ACC112 (cell line): ENCODE measurements at regions not wholly inside any gene's neighbourhood (a gene's known extent, or its start where the extent isn't known, plus 50 kb on each side); places are given as distances from the start of the nearest gene placed in this dataset.
"Not testable (repeated sequence)": the region's sequence is repeated elsewhere in the genome, so short reads cannot be mapped to it uniquely, and the experiment has no call there.

Experiments
- H2AFZ ChIP-seq: fragments of 200-600 bp; sonication (generic); one replicate; pipeline ENCODE4 v1.6.0; 2017; ENCODE audit warnings: antibody characterized with exemption, low read length; ENCODE audit not compliant: unreplicated experiment
- H3K27ac ChIP-seq: fragments of 200-600 bp; sonication (generic); 2 replicates; pipeline ENCODE4 v1.5.1; 2014; ENCODE audit warnings: low read depth, mild to moderate bottlenecking, antibody characterized with exemption, low read length, moderate library complexity
- H3K27me3 ChIP-seq: fragments of 200-600 bp; sonication (generic); 2 replicates; pipeline ENCODE4 v1.6.1; 2014; ENCODE audit warnings: mild to moderate bottlenecking, antibody characterized with exemption, low read length, moderate library complexity, mixed read lengths; ENCODE audit not compliant: insufficient read depth
- H3K36me3 ChIP-seq: fragments of 200-600 bp; sonication (generic); 2 replicates; pipeline ENCODE4 v1.6.1; 2016; ENCODE audit warnings: mild to moderate bottlenecking, antibody characterized with exemption, low read length, moderate library complexity, mixed read lengths; ENCODE audit not compliant: insufficient read depth
- H3K4me1 ChIP-seq: fragments of 200-600 bp; sonication (generic); one replicate; pipeline ENCODE4 v1.6.1; 2016; ENCODE audit warnings: low read length, mixed read lengths; ENCODE audit not compliant: insufficient read depth, unreplicated experiment, control insufficient read depth
- H3K4me3 ChIP-seq: fragments of 200-600 bp; sonication (generic); 2 replicates; pipeline ENCODE4 v1.5.1; 2014; ENCODE audit warnings: mild to moderate bottlenecking, low read depth, low read length
- H3K79me2 ChIP-seq: fragments of 200-600 bp; sonication (generic); one replicate; pipeline ENCODE4 v1.6.0; 2016; ENCODE audit warnings: low read length; ENCODE audit not compliant: control insufficient read depth, unreplicated experiment, insufficient read depth

- Histone ChIP-seq H3K36me3 (peaks cover 4% of the 10 kb centered on the region), H3K4me1 (peaks cover 38% of the 10 kb centered on the region), H3K27me3 (no peaks in the 10 kb centered on the region), H3K27ac (no peak overlapping the region), H3K4me3 (peak overlapping the region; percentile 83; the same call in 1 of the 2 replicates), H3K79me2 (peaks cover 88% of the 10 kb centered on the region), H2AFZ (no peak overlapping the region)
Observed at GRCh38 chr6:56838965-56839364, 115.9 kb upstream of the BEND6 start.

GRCh38 chr6:56838016-56838555 lies 116.8 kb upstream of the BEND6 start:
- Histone ChIP-seq H3K27me3 (no peaks in the 10 kb centered on the region), H3K4me1 (peaks cover 38% of the 10 kb centered on the region), H3K79me2 (peaks cover 93% of the 10 kb centered on the region), H3K36me3 (peaks cover 4% of the 10 kb centered on the region), H2AFZ (no peak overlapping the region), H3K4me3 (no peak overlapping the region), H3K27ac (no peak overlapping the region)

GRCh38 chr6:56837322-56837894 lies 117.5 kb upstream of the BEND6 start:
- Histone ChIP-seq H3K4me1 (peaks cover 38% of the 10 kb centered on the region), H2AFZ (no peak overlapping the region), H3K27me3 (no peaks in the 10 kb centered on the region), H3K27ac (no peak overlapping the region), H3K36me3 (peaks cover 4% of the 10 kb centered on the region), H3K4me3 (no peak overlapping the region), H3K79me2 (peaks cover 92% of the 10 kb centered on the region)

GRCh38 chr6:56835612-56836011 lies 119.3 kb upstream of the BEND6 start:
- H3K79me2 ChIP-seq = peaks cover 92% of the 10 kb centered on the region

GRCh38 chr6:56833873-56834272 lies 121.0 kb upstream of the BEND6 start:
- Histone ChIP-seq H3K4me1 (peaks cover 14% of the 10 kb centered on the region), H3K4me3 (no peak overlapping the region), H3K79me2 (peaks cover 92% of the 10 kb centered on the region), H3K27me3 (no peaks in the 10 kb centered on the region), H2AFZ (no peak overlapping the region), H3K36me3 (peaks cover 9% of the 10 kb centered on the region), H3K27ac (no peak overlapping the region)

More at GRCh38 chr6:56835612-56836011, 119.3 kb upstream of the BEND6 start:
- peaks cover 9% of the 10 kb centered on the region for H3K36me3 ChIP-seq
- H3K4me1 ChIP-seq = peaks cover 31% of the 10 kb centered on the region
- no peak overlapping the region for H3K4me3 ChIP-seq
- H2AFZ ChIP-seq = no peak overlapping the region
- no peaks in the 10 kb centered on the region for H3K27me3 ChIP-seq
- no peak overlapping the region for H3K27ac ChIP-seq

- H3K27ac ChIP-seq = no peak overlapping the region
- peaks cover 92% of the 10 kb centered on the region for H3K79me2 ChIP-seq
- H3K27me3 ChIP-seq = no peaks in the 10 kb centered on the region
- H3K4me3 ChIP-seq = no peak overlapping the region
- H2AFZ ChIP-seq = no peak overlapping the region
- H3K36me3 ChIP-seq = peaks cover 9% of the 10 kb centered on the region
- peaks cover 13% of the 10 kb centered on the region for H3K4me1 ChIP-seq
Observed at GRCh38 chr6:56833127-56833791, 121.6 kb upstream of the BEND6 start.

GRCh38 chr6:56832225-56832624 lies 122.7 kb upstream of the BEND6 start:
- H3K79me2 ChIP-seq = peaks cover 91% of the 10 kb centered on the region
- H3K27ac ChIP-seq = no peak overlapping the region
- H3K4me3 ChIP-seq = no peak overlapping the region
- peaks cover 9% of the 10 kb centered on the region for H3K4me1 ChIP-seq
- H2AFZ ChIP-seq = no peak overlapping the region
- H3K36me3 ChIP-seq = peaks cover 9% of the 10 kb centered on the region
- H3K27me3 ChIP-seq = no peaks in the 10 kb centered on the region

GRCh38 chr6:56831334-56831733 lies 123.6 kb upstream of the BEND6 start:
- Histone ChIP-seq H2AFZ (no peak overlapping the region), H3K4me3 (no peak overlapping the region), H3K27ac (no peak overlapping the region), H3K79me2 (peaks cover 95% of the 10 kb centered on the region), H3K27me3 (no peaks in the 10 kb centered on the region), H3K36me3 (peaks cover 9% of the 10 kb centered on the region), H3K4me1 (peaks cover 9% of the 10 kb centered on the region)

- peaks cover 9% of the 10 kb centered on the region for H3K4me1 ChIP-seq
- H3K4me3 ChIP-seq = no peak overlapping the region
- no peaks in the 10 kb centered on the region for H3K27me3 ChIP-seq
- H3K79me2 ChIP-seq = peaks cover 77% of the 10 kb centered on the region
- H3K36me3 ChIP-seq = peaks cover 5% of the 10 kb centered on the region; the same call in 1 of the 2 replicates
- H2AFZ ChIP-seq = no peak overlapping the region
- H3K27ac ChIP-seq = no peak overlapping the region
Observed at GRCh38 chr6:56827908-56828649, 126.8 kb upstream of the BEND6 start.

GRCh38 chr6:56824431-56824830 lies 130.5 kb upstream of the BEND6 start:
- Histone ChIP-seq H3K79me2 (peaks cover 76% of the 10 kb centered on the region), H3K4me1 (peaks cover 25% of the 10 kb centered on the region)
- not testable (repeated sequence) for H2AFZ ChIP-seq, H3K4me3 ChIP-seq, H3K36me3 ChIP-seq, H3K27me3 ChIP-seq, H3K27ac ChIP-seq
